K562 (cell line): ENCODE measurements at regions not wholly inside any gene's neighbourhood (a gene's known extent, or its start where the extent isn't known, plus 50 kb on each side); places are given as distances from the start of the nearest gene placed in this dataset.

Experiments used
- ATF6 ChIP-seq: sonication (generic); formaldehyde crosslinking; IDR thresholded peaks from 2 replicates; pipeline ENCODE4 v1.4.0; 2020; ENCODE audit warnings: mild to moderate bottlenecking, missing genetic modification reagents
- BCOR ChIP-seq: fragments of 450-650 bp; IDR thresholded peaks from 2 replicates; pipeline ENCODE4 v1.6.1; 2016
- CBFA2T2 ChIP-seq: fragments of 450-650 bp; conservative IDR thresholded peaks from 2 replicates; pipeline ENCODE4 v1.6.1; 2017; ENCODE audit warnings: mild to moderate bottlenecking
- CBX1 ChIP-seq: sonication (generic); IDR thresholded peaks from 2 replicates; pipeline ENCODE4 v1.6.1; 2016; ENCODE audit warnings: antibody characterized with exemption, low read depth, mild to moderate bottlenecking
- E2F4 ChIP-seq: sonication (generic); formaldehyde crosslinking; IDR thresholded peaks from 2 replicates; pipeline ENCODE4 v1.8.0; 2022; ENCODE audit warnings: mild to moderate bottlenecking, low read depth, missing genetic modification reagents
- EP300 ChIP-seq: IDR thresholded peaks from 2 replicates; pipeline ENCODE4 v1.6.1; 2012; ENCODE audit warnings: low read length, improper control_type of control experiment
- GABPB2 ChIP-seq: fragments of 250-450 bp; sonication (Bioruptor Pico); conservative IDR thresholded peaks from 2 replicates; pipeline ENCODE4 v1.5.1; 2021; ENCODE audit warnings: mild to moderate bottlenecking
- JUN ChIP-seq, 2 experiments: sonication (generic) in 1 of 2; formaldehyde crosslinking in 1 of 2; IDR thresholded peaks; 2 replicates each; pipeline versions ENCODE4 v1.6.1 to v1.8.0; 2012 to 2022; ENCODE audit warnings: borderline replicate concordance in 2 of 2, mild to moderate bottlenecking in 2 of 2, improper control_type of control experiment in 1 of 2, low read depth in 1 of 2, low read length in 1 of 2, missing genetic modification reagents in 1 of 2
- MBD2 ChIP-seq: sonication (generic); IDR thresholded peaks from 2 replicates; pipeline ENCODE4 v1.6.1; 2016; ENCODE audit warnings: low read depth, borderline replicate concordance
- OTX1 ChIP-seq: fragments of 450-650 bp; formaldehyde crosslinking; IDR thresholded peaks from 2 replicates; pipeline ENCODE4 v1.4.0; 2022; ENCODE audit warnings: mild to moderate bottlenecking
- POLR3A ChIP-seq: IDR thresholded peaks from 2 replicates; pipeline ENCODE4 v1.6.1; 2011; ENCODE audit warnings: borderline replicate concordance, mild to moderate bottlenecking, moderate library complexity; ENCODE audit not compliant: insufficient read length, insufficient read depth; ENCODE audit errors: extremely low read depth
- RUNX1 ChIP-seq: sonication (generic); IDR thresholded peaks from 2 replicates; pipeline ENCODE4 v1.6.1; 2016; ENCODE audit warnings: antibody characterized with exemption, low read depth
- SRSF3 ChIP-seq: fragments of 200-400 bp; formaldehyde crosslinking; IDR thresholded peaks from 2 replicates; pipeline ENCODE4 v1.6.1; 2016; ENCODE audit warnings: mild to moderate bottlenecking, low read length, moderate library complexity; ENCODE audit not compliant: insufficient read depth
- THAP7 ChIP-seq: fragments of 250-450 bp; sonication (Bioruptor Pico); IDR thresholded peaks from 2 replicates; pipeline ENCODE4 v1.5.0; 2021
- ZBTB26 ChIP-seq: fragments of 450-650 bp; formaldehyde crosslinking; IDR thresholded peaks from 2 replicates; pipeline ENCODE4 v1.4.0; 2022; ENCODE audit warnings: missing genetic modification characterization
- ZBTB43 ChIP-seq: sonication (generic); formaldehyde crosslinking; IDR thresholded peaks from 2 replicates; pipeline ENCODE4 v1.8.0; 2023; ENCODE audit warnings: mild to moderate bottlenecking, missing genetic modification reagents
- ZNF668 ChIP-seq: fragments of 250-450 bp; sonication (Bioruptor Pico); IDR thresholded peaks from 2 replicates; pipeline ENCODE4 v1.8.0; 2022; ENCODE audit warnings: mild to moderate bottlenecking, inconsistent platforms

GRCh38 chr7:25849500-25850184 lies 302.4 kb upstream of the NFE2L3 start (continued):
- no peak for TF ChIP-seq MBD2
- no peak for TF ChIP-seq POLR3A
- TF ChIP-seq CBFA2T2: no peak
- TF ChIP-seq ZNF668 (CRISPR knock-in tag): no peak
- TF ChIP-seq ZBTB43: no peak
- TF ChIP-seq E2F4 (CRISPR knock-in tag): no peak
- no peak for TF ChIP-seq OTX1
- TF ChIP-seq BCOR: no peak
- peak; percentile 82 for TF ChIP-seq JUN (IDR thresholded peaks at IDR 0.05; ENCODE audit: borderline replicate concordance, low read depth, low read length)
- no peak for TF ChIP-seq JUN (CRISPR knock-in tag; IDR thresholded peaks at IDR 0.05; ENCODE audit: borderline replicate concordance)
- TF ChIP-seq THAP7 (CRISPR knock-in tag): no peak
- peak; percentile 23; the same call in 1 of the 2 replicates for TF ChIP-seq ZBTB26
- no peak for TF ChIP-seq RUNX1
- TF ChIP-seq SRSF3: no peak
- no peak for TF ChIP-seq ATF6 (CRISPR knock-in tag)
- TF ChIP-seq EP300: peak; percentile 53; the same call in 1 of the 2 replicates
- no peak for TF ChIP-seq GABPB2 (CRISPR knock-in tag)
- no peak for TF ChIP-seq CBX1
